Urothelium cell line (cell line): ENCODE measurements at regions not wholly inside any gene's neighbourhood (a gene's known extent, or its start where the extent isn't known, plus 50 kb on each side); places are given as distances from the start of the nearest gene placed in this dataset.
"Not testable (repeated sequence)": the region's sequence is repeated elsewhere in the genome, so short reads cannot be mapped to it uniquely, and the experiment has no call there.

ENCODE experiments used
- DNase-seq: peaks from one replicate; pipeline ENCODE4 v3.0.0; 2011; ENCODE audit warnings: low spot score, mixed read lengths
- FAIRE-seq: peaks from 2 replicates; lab custom pipeline; 2011; peaks lifted over from hg19 to GRCh38; lab: Jason Lieb, UNC

- DNase-seq (no peak), FAIRE-seq (no peak)
Measured at GRCh38 chr2:88857274-88857741, 165.8 kb downstream of the RPIA start.

DNA sequence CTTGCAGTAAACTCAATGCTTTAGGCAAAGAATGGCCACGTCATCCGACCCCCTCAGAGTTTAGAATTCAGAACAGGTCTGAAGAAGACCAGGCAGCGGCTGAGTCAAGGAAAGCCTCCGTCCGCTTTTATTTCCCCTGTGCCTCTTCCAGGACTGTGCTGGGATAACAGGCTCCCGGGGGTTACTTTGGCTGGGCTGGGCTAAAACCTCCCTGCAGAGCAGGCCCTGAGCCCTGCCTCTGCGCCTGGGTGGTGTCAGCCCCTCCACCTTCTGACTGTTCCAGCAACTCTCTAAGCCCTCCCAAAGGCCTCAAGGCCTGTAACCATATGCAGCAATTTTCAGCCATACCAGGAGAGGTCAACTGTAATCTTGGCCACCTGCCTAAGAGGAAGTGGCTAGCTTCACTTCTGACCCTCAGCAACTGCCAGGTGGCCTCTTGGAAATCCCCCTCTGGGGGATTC is 166.5 kb downstream of the RPIA start:
- no peak for FAIRE-seq
- peak; percentile 29 for DNase-seq

GRCh38 chr2:88859461-88859860 is 168.0 kb downstream of the RPIA start:
- DNase-seq (no peak), FAIRE-seq (no peak)

GRCh38 chr2:88860421-88861075 is 169.1 kb downstream of the RPIA start:
- DNase-seq (no peak), FAIRE-seq (no peak)

GRCh38 chr2:88865801-88866371 is 174.4 kb downstream of the RPIA start:
- FAIRE-seq, result no peak
- DNase-seq, result no peak

- no peak for FAIRE-seq
Measured at GRCh38 chr2:88866756-88867155, 175.3 kb downstream of the RPIA start.

DNA sequence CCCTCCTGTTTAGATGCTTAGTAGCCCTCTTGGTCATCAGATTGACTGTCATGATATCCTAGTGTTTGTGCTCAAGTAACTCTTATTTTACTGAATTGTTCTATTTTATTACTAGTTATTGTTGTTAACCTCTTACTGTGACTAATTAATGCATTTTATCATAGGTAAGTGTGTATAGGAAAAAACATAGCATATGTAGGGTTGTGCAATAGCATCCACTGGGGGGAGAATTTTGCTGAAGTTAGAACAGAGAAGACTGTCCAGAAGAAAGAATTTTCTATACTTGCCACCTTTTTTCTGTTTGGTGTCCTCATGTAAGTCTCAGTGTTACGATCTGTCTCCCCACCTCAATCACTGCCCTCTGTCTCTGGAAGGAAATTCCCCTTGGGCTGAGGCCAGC is 177.4 kb downstream of the RPIA start:
- no peak for DNase-seq
- no peak for FAIRE-seq

More at GRCh38 chr2:88866756-88867155, 175.3 kb downstream of the RPIA start:
- DNase-seq, result no peak

DNA sequence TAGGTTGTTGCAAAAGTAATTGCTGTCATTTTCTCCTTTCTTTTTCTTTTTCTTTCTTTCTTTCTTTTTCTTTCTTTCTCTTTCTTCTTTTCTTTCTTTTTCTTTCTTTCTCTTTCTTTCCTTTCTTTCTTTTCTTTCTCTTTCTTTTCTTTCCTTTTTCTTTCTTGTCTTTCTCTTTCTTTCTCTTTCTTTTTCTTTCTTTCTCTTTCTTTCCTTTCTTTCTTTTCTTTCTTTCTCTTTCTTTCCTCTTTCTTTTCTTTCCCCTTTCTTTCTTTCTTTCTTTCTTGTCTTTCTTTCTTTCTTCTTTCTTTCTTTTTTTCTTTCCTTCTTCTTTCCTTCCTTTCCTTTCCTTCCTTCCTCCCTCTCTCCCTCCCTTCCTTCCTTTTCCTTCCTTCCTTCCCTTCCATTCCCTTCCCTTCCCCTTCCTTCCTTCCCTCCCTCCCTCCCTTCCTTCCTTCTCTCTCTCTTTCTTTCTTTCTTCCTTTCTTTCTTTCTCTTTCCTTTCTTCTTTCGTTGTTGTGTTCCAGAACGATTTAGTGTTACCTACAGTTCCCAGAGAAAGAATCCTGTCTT is 178.9 kb downstream of the RPIA start:
- FAIRE-seq (no peak), DNase-seq (no peak)

- DNase-seq, result no peak
- FAIRE-seq, result no peak
Measured at GRCh38 chr2:88871336-88871735, 179.9 kb downstream of the RPIA start.

DNA sequence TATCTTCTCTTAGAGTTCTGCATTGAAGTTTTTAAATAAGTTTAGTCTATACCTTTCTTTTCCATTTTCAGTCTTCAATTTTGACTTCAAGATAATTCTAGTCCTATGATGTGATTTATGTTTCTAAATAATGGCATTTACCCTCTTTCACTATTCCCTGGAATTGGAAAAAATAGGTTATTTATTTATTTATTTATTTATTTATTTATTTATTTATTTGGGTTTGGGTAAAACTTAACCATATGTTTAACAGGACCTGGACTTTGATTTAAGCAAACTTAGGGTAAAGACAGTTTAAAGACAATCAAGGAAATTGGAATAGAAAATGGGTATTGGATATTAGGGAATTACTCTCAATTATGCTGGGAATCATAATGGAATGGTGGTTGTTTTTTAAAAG is 182.1 kb downstream of the RPIA start:
- DNase-seq, result no peak
- no peak for FAIRE-seq

DNA sequence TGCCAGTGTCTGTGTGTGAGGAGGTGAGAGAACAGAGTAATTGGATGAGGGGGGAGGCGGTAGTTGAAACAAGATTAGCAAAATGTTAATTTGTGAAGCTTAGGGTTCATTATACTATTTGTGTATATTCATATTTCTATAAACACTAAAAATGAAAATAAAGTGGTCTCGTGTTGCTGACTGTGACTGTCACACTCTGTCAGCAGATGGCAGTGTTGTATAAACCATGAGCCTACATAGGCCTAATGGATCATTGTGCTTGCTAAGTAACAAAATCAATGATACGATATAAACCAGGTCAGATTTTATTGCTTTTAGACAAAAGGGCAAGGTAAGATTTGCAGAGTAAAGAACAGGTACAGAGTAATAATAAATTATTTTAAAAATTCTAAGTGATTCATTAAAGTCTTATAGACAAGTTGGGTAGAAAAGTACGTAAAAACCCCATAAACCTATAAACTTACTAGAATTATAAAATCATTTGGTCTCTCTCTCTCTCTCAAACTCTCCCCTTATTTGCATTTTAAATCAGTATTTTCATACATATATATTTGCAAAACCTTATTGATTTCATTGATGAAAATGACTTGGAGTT is 182.7 kb downstream of the RPIA start:
- FAIRE-seq, result peak; percentile 20
- peak; percentile 60 for DNase-seq

DNA sequence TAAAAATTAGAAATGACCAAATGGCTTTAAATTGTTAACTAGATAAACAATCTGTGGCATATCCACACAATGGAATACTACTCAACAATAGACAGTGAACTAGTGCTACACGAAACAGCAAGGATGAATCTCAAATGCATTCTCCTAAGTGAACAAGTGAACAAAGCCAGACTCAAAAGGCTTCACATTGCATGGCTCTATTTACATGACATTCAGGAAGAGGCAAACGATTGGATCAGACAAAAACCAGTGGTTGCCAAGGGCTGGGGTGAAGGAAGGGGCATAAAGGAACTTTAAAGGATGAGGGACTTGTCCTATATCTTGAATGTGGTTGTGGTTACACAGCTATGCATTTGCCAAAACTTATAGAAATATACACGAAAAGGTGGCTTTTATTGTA is 184.3 kb downstream of the RPIA start:
- FAIRE-seq (no peak), DNase-seq (no peak)

GRCh38 chr2:88880441-88880953 is 189.0 kb downstream of the RPIA start:
- FAIRE-seq, result peak; percentile 42
- DNase-seq, result peak; percentile 78

DNA sequence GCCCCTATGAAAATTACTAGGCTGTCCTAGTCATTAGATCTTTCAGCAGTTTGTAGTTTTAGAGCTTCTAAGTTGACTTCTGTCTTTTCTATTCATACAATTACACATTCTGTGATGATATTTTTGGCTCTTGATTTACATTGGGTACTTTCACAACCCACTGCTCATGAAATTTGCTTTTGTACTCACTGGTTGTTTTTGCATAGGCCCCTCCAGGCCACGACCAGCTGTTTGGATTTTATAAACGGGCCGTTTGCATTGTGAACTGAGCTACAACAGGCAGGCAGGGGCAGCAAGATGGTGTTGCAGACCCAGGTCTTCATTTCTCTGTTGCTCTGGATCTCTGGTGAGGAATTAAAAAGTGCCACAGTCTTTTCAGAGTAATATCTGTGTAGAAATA is 193.8 kb downstream of the RPIA start:
- FAIRE-seq (no peak), DNase-seq (no peak)

DNA sequence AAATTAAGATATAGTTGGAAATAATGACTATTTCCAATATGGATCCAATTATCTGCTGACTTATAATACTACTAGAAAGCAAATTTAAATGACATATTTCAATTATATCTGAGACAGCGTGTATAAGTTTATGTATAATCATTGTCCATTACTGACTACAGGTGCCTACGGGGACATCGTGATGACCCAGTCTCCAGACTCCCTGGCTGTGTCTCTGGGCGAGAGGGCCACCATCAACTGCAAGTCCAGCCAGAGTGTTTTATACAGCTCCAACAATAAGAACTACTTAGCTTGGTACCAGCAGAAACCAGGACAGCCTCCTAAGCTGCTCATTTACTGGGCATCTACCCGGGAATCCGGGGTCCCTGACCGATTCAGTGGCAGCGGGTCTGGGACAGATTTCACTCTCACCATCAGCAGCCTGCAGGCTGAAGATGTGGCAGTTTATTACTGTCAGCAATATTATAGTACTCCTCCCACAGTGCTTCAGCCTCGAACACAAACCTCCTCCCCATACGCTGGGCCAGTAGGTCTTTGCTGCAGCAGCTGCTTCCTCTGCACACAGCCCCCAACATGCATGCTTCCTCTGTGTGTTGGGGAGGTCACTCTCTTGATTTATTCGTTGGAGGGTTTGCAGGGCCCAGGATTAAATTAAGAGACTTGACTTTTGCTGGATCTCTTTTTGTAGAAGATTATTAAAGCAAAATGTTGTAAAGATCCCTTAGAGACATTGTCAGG is 194.4 kb downstream of the RPIA start:
- FAIRE-seq, result peak; percentile 30

GRCh38 chr2:88887466-88887865 is 196.0 kb downstream of the RPIA start:
- FAIRE-seq, DNase-seq: not testable (repeated sequence)

More for the DNA sequence above, 194.4 kb downstream of the RPIA start:
- no peak for DNase-seq

DNA sequence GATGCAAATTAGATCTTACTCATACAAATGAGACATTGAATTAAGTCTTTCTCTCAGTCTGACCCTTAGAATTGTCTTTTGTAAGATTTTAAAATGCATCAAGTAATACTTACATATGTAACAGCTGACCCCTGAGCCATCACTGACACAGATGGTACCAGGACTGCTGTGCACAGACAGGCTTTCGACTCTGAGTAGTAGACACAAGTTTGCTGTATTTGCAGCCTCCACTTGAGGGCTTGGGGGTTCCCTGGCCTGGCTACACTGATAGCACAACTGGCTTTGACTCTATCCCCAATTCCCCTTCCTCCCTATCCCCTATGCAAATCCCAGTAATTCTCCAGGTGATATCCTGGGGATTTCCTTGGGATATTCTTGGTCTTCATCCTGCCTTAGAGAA is 200.7 kb downstream of the RPIA start:
- no peak for FAIRE-seq
- DNase-seq, result no peak

DNA sequence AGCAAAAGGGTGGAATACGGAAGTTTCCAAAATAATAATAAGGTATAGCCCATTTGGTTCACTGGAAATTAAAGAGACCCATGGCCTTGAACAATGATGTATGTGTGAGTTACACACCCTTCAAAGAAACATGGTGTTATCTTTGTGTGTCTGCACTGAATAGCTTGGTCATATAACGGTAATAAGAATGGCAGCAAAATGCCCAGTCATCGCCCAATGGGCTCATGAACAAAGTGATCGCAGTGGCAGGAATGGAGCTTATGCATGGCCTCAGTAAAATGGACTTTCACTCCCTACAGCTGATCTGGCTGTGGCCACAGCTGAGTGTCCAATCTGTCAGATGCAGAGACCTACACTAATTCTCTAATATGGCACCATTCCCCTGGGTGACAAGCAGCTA is 201.3 kb downstream of the RPIA start:
- DNase-seq (no peak), FAIRE-seq (no peak)

- DNase-seq, result no peak
- FAIRE-seq, result no peak
Measured at GRCh38 chr2:88896971-88897370, 205.5 kb downstream of the RPIA start.

DNA sequence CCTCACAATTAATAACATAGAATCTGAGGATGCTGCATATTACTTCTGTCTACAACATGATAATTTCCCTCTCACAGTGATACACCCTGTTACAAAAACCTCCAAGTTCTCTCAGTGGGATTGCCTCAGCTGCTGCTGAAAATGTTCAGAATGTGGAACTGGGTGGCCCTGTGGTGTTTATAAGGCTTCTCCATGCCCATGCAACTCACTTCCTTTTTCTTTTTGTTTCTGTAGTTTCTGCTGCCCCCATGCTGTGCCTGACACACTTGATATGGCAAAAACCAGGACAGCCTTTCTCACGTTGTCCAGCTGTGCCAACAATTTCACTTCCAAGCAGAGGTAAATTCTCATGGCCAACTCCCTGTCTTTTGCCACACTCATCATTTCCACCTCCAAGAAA is 206.2 kb downstream of the RPIA start:
- FAIRE-seq (no peak), DNase-seq (no peak)
